Tibial nerve (tissue), 4 donors: ENCODE measurements at regions not wholly inside any gene's neighbourhood (a gene's known extent, or its start where the extent isn't known, plus 50 kb on each side); places are given as distances from the start of the nearest gene placed in this dataset.
A peak's percentile ranks its signal among the peaks of the same experiment; 100 is the strongest.

ENCODE experiments used
- DNase-seq, 2 donors: peaks; one replicate each; pipeline ENCODE4 v3.0.0-alpha.2; 2019; ENCODE audit warnings: low spot score in 2 of 2
- H3K27ac ChIP-seq, 4 donors: fragments of 200-600 bp; sonication (generic) in 3 of 4; one replicate each; pipeline ENCODE4 v1.5.1; 2017 to 2019; ENCODE audit warnings: mild to moderate bottlenecking in 1 of 4
- H3K27me3 ChIP-seq, 2 donors: fragments of 200-600 bp; sonication (generic) in 1 of 2; one replicate each; pipeline versions ENCODE4 v1.5.1 to v1.6.0; 2017 to 2019
- H3K36me3 ChIP-seq, 3 donors: fragments of 200-600 bp; sonication (generic); one replicate each; pipeline ENCODE4 v1.5.1; 2018 to 2019
- H3K4me1 ChIP-seq, 4 donors: fragments of 200-600 bp; sonication (generic) in 3 of 4; one replicate each; pipeline ENCODE4 v1.5.1; 2017 to 2019
- H3K4me3 ChIP-seq, 4 donors: fragments of 200-600 bp; sonication (generic) in 3 of 4; one replicate each; pipeline ENCODE4 v1.5.1; 2017 to 2019; ENCODE audit warnings: mild to moderate bottlenecking in 1 of 4, moderate library complexity in 1 of 4
- H3K9me3 ChIP-seq, 4 donors: fragments of 200-600 bp; sonication (generic) in 3 of 4; one replicate each; pipeline ENCODE4 v1.5.1; 2017 to 2019
- CTCF ChIP-seq, 5 experiments: fragments of 200-600 bp in 3 of 5; fragments of 450-650 bp in 2 of 5; sonication (generic) in 3 of 5; IDR thresholded peaks; one replicate each; pipeline ENCODE4 v1.5.1; 2016 to 2019; ENCODE audit warnings: antibody characterized with exemption in 5 of 5, mild to moderate bottlenecking in 3 of 5, moderate library complexity in 2 of 5
- EP300 ChIP-seq, 2 donors: sonication (generic); formaldehyde crosslinking; IDR thresholded peaks; one replicate each; pipeline ENCODE4 v1.6.1; 2017; ENCODE audit warnings: antibody characterized with exemption in 2 of 2, mild to moderate bottlenecking in 1 of 2
- POLR2A ChIP-seq, 2 donors: fragments of 450-650 bp; IDR thresholded peaks; one replicate each; pipeline ENCODE4 v1.6.1; 2017; ENCODE audit warnings: antibody characterized with exemption in 2 of 2, mild to moderate bottlenecking in 2 of 2, moderate library complexity in 2 of 2
- WGBS, 2 donors: methylation state at CpG; one replicate each; pipeline ENCODE4 v1.1.5; 2018; 5-methylcytosine and 5-hydroxymethylcytosine counted together

DNA sequence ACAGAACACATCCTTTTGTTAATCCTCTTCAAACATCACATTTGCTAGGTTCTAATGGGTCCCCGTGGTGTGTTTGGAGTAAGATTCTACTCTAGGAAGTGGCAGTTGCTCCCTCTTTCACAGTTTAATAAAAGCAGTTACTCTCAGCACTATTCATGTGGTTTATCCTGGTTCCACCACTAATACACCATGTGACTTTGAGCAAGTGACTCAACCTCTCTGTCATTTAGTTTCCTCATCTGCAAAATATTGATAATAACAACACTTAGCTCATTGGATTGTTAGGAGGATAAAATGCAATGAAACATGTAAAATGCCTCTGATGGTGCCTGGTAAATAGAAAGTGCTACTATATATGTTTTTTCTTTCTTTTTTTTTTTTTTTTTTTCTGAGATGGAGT, 488.0 kb upstream of the NOX3 start:
- no peak for DNase-seq
- TF ChIP-seq EP300 (IDR thresholded peaks at IDR 0.05) (no peak), CTCF (IDR thresholded peaks at IDR 0.05) (no peak), POLR2A (IDR thresholded peaks at IDR 0.05) (no peak)
- H3K9me3 ChIP-seq = peaks cover 0 to 22% (median 2%) of the 10 kb centered on the region in 4 donors
- no peak overlapping the region for H3K4me3 ChIP-seq
- no peaks in the 10 kb centered on the region for H3K36me3 ChIP-seq
- H3K27ac ChIP-seq = no peak overlapping the region
- WGBS, 2 donors = 71 to 82% methylated on average over 1 of the region's 1 CpG
- peaks cover 0 to 11% (median 0%) of the 10 kb centered on the region in 4 donors for H3K4me1 ChIP-seq
- no peaks in the 10 kb centered on the region for H3K27me3 ChIP-seq

DNA sequence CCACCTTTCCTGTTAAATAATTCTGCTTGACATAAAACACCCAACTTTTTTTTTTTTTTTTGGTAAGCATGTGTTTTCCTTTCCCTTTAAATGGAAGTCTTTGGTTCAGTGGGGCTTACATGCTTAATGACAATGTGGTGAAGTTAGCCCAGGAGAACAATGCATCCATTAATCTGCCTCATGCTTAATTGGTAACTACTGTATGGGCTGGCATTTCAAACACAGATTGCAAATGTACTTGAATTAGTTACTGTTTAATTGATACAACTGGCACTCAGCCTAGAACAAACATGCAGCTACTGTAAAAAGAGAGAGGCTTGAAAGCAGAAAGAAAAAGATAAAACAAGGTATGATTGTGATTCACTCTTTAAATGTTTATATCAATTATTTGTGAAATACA, 483.6 kb upstream of the NOX3 start:
- TF ChIP-seq EP300 (IDR thresholded peaks at IDR 0.05) = no peak
- TF ChIP-seq CTCF (IDR thresholded peaks at IDR 0.05) = no peak
- TF ChIP-seq POLR2A (IDR thresholded peaks at IDR 0.05) = no peak
- DNase-seq = no peak

DNA sequence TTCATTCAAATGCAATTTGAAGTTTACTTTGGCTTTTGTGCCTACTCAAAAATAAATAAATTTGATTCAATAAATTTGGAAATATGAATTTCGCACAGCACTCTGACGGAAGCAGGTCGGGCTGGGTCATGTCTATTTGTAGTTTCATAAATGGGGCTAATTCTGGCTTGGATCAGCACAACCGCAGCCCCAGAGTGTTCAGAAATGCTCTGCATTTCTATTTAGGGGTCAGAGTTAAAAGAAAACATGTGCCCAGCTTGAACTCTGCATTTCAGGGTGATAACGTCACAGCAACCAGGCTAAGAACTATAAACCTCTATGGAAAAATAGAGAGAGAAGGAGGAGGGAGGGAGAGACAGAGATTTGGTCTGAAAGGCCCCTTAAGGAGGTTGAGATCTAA, 480.9 kb upstream of the NOX3 start:
- 20 to 27% methylated on average over 5 of the region's 5 CpGs for WGBS, 2 donors
- H3K4me1 ChIP-seq = peaks cover 0 to 16% (median 0%) of the 10 kb centered on the region in 4 donors
- H3K27me3 ChIP-seq = no peaks in the 10 kb centered on the region
- peak; percentile 12 to 15 for DNase-seq
- H3K27ac ChIP-seq = no peak overlapping the region
- peaks cover 0 to under 1% (median 0%) of the 10 kb centered on the region in 4 donors for H3K9me3 ChIP-seq
- H3K4me3 ChIP-seq = no peak overlapping the region
- no peaks in the 10 kb centered on the region for H3K36me3 ChIP-seq
- TF ChIP-seq POLR2A (IDR thresholded peaks at IDR 0.05) (no peak), EP300 (IDR thresholded peaks at IDR 0.05) (peak in 1 of 2 donors; percentile 69), CTCF (IDR thresholded peaks at IDR 0.05) (no peak)

More for the DNA sequence above, 483.6 kb upstream of the NOX3 start:
- H3K9me3 ChIP-seq = no peaks in the 10 kb centered on the region
- H3K27ac ChIP-seq = no peak overlapping the region
- H3K36me3 ChIP-seq = no peaks in the 10 kb centered on the region
- H3K27me3 ChIP-seq = no peaks in the 10 kb centered on the region
- no peak overlapping the region for H3K4me3 ChIP-seq
- H3K4me1 ChIP-seq = peaks cover 0 to 16% (median 0%) of the 10 kb centered on the region in 4 donors

- TF ChIP-seq CTCF (IDR thresholded peaks at IDR 0.05) (no peak), EP300 (IDR thresholded peaks at IDR 0.05) (no peak), POLR2A (IDR thresholded peaks at IDR 0.05) (no peak)
- Histone ChIP-seq H3K27ac (peak overlapping the region in 1 of 4 donors; percentile 57), H3K4me1 (peaks cover 0 to 16% (median 0%) of the 10 kb centered on the region in 4 donors), H3K4me3 (no peak overlapping the region), H3K36me3 (no peaks in the 10 kb centered on the region), H3K9me3 (peaks cover 0 to 2% (median 0%) of the 10 kb centered on the region in 4 donors), H3K27me3 (no peaks in the 10 kb centered on the region)
- DNase-seq = no peak
- 66 to 70% methylated on average over 5 of the region's 5 CpGs for WGBS, 2 donors
Observed at GRCh38 chr6:155936127-155936526, 480.5 kb upstream of the NOX3 start.

DNA sequence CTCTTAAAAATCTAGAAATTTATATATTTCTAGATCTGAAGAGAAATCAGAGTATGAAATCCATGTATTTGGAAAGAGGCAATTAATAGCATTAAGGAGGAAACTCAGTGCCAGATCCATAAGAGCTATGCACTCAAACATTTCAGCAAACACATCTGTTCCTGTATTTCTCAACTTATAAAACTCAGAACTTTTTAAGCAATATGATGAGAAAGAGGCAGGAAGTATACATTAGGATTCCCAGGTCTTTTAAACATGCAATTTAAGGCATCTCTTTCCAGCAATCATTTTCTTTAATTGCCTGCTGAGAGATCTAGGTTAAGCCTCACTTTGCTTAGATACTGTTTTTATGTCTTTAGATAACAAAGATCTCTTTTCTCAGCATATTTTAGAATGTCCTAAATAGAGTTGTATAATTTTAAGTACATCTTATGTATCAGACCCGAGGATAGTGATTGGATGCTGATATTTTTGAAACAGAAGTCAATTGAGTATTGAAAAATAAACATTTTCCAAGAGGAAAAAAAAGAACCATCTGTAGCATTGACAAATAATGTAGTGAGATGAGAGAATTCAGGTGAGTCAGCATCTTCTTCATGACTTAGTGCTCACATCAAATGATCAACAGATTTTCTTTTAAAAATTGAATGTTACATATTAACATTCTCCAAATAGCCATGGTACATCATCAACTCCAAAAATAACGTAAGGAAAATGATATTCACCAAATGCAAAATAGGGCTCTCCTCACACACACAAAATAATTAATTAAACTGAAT, 461.4 kb upstream of the NOX3 start:
- H3K4me3 ChIP-seq = no peak overlapping the region
- WGBS, 2 donors = 59 to 61% methylated on average over 2 of the region's 2 CpGs
- no peak overlapping the region for H3K27ac ChIP-seq
- H3K4me1 ChIP-seq = no peaks in the 10 kb centered on the region
- H3K9me3 ChIP-seq = no peaks in the 10 kb centered on the region
- DNase-seq = no peak
- no peaks in the 10 kb centered on the region for H3K36me3 ChIP-seq
- TF ChIP-seq EP300 (IDR thresholded peaks at IDR 0.05) (no peak), POLR2A (IDR thresholded peaks at IDR 0.05) (no peak), CTCF (IDR thresholded peaks at IDR 0.05) (no peak)
- no peaks in the 10 kb centered on the region for H3K27me3 ChIP-seq
